Upper lobe of left lung (tissue), 6 donors: ENCODE measurements at regions not wholly inside any gene's neighbourhood (a gene's known extent, or its start where the extent isn't known, plus 50 kb on each side); places are given as distances from the start of the nearest gene placed in this dataset.

ENCODE experiments used
- ATAC-seq, 2 donors: fragments of 200-7000 bp; cut with Tn5 transposase; one replicate each; pipeline ENCODE4 v1.9.1; 2022; ENCODE audit warnings: mild to moderate bottlenecking in 2 of 2, moderate library complexity in 2 of 2; ENCODE audit not compliant: low FRiP score in 2 of 2
- DNase-seq, 2 donors: peaks; one replicate each; pipeline ENCODE4 v3.0.0-alpha.2; 2019 to 2020
- H3K27ac ChIP-seq, 4 donors: fragments of 200-600 bp; sonication (generic); one replicate each; pipeline ENCODE4 v1.5.1; 2016 to 2019
- H3K27me3 ChIP-seq, 4 donors: fragments of 200-600 bp; sonication (generic); one replicate each; pipeline ENCODE4 v1.5.1; 2017 to 2019
- H3K36me3 ChIP-seq, 4 donors: fragments of 200-600 bp; sonication (generic); one replicate each; pipeline ENCODE4 v1.5.1; 2016 to 2019
- H3K4me1 ChIP-seq, 4 donors: fragments of 200-600 bp; sonication (generic); one replicate each; pipeline ENCODE4 v1.5.1; 2018 to 2019
- H3K4me3 ChIP-seq, 4 donors: fragments of 200-600 bp; sonication (generic); one replicate each; pipeline ENCODE4 v1.5.1; 2017 to 2019; ENCODE audit warnings: mild to moderate bottlenecking in 2 of 4, moderate library complexity in 1 of 4
- H3K9me3 ChIP-seq, 4 donors: fragments of 200-600 bp; sonication (generic); one replicate each; pipeline ENCODE4 v1.5.1; 2018 to 2019
- EP300 ChIP-seq, 4 donors: sonication (generic); formaldehyde crosslinking; IDR thresholded peaks; one replicate each; pipeline ENCODE4 v1.5.1; 2017; ENCODE audit warnings: antibody characterized with exemption in 4 of 4, control low read depth in 2 of 4
- POLR2A ChIP-seq, 4 donors: fragments of 450-650 bp; IDR thresholded peaks; one replicate each; pipeline ENCODE4 v1.5.1; 2016 to 2017; ENCODE audit warnings: antibody characterized with exemption in 4 of 4, mild to moderate bottlenecking in 2 of 4
- POLR2AphosphoS5 ChIP-seq, 2 donors: sonication (generic); formaldehyde crosslinking; IDR thresholded peaks; one replicate each; pipeline ENCODE4 v1.5.1; 2017; ENCODE audit warnings: antibody characterized with exemption in 2 of 2
- WGBS, 2 donors: methylation state at CpG; one replicate each; pipeline ENCODE4 v1.1.5; 2017 to 2018; 5-methylcytosine and 5-hydroxymethylcytosine counted together
- TF ChIP-seq, protein P1 (sequence below), 6 experiments: fragments of 450-650 bp in 4 of 6; fragments of 200-600 bp in 2 of 6; sonication (generic) in 2 of 6; IDR thresholded peaks; one replicate each; pipeline ENCODE4 v1.5.1; 2016 to 2019; ENCODE audit warnings: antibody characterized with exemption in 6 of 6
- donor health status: DM: no; HTN: no; CAD: no; lungs with moderate emphysema.
- donor health status: DM: no; HTN: yes; CAD: no; lungs with severe emphysema.

DNA sequence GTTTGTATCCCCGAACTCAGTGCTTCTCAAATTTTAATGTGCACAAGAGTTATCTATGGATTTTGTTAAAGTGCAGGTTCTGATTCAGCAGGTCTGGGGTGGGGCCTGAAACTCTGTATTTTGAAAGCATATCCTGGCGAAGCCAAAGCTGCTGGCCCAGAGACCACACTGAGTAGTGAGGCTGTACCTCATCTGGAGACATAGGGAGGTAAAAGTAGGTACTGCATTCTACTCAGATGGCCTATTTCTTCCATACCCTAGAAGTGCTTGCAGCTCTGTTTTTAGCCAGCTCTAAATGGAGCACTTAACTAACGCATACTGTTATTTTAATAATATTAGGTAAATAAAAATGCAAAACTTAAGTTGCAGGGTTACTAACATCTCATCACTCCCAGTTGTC, 206.2 kb upstream of the PRNP start:
- Histone ChIP-seq H3K36me3 (no peaks in the 10 kb centered on the region), H3K9me3 (no peaks in the 10 kb centered on the region), H3K27ac (no peak overlapping the region), H3K4me3 (no peak overlapping the region), H3K4me1 (no peaks in the 10 kb centered on the region), H3K27me3 (no peaks in the 10 kb centered on the region)
- WGBS, 2 donors = 82 to 86% methylated on average over 3 of the region's 3 CpGs
- ATAC-seq (no peak), DNase-seq (no peak)
- TF ChIP-seq, protein P1, sequence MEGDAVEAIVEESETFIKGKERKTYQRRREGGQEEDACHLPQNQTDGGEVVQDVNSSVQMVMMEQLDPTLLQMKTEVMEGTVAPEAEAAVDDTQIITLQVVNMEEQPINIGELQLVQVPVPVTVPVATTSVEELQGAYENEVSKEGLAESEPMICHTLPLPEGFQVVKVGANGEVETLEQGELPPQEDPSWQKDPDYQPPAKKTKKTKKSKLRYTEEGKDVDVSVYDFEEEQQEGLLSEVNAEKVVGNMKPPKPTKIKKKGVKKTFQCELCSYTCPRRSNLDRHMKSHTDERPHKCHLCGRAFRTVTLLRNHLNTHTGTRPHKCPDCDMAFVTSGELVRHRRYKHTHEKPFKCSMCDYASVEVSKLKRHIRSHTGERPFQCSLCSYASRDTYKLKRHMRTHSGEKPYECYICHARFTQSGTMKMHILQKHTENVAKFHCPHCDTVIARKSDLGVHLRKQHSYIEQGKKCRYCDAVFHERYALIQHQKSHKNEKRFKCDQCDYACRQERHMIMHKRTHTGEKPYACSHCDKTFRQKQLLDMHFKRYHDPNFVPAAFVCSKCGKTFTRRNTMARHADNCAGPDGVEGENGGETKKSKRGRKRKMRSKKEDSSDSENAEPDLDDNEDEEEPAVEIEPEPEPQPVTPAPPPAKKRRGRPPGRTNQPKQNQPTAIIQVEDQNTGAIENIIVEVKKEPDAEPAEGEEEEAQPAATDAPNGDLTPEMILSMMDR (IDR thresholded peaks at IDR 0.05) = no peak
- TF ChIP-seq POLR2AphosphoS5 (IDR thresholded peaks at IDR 0.05) = no peak

DNA sequence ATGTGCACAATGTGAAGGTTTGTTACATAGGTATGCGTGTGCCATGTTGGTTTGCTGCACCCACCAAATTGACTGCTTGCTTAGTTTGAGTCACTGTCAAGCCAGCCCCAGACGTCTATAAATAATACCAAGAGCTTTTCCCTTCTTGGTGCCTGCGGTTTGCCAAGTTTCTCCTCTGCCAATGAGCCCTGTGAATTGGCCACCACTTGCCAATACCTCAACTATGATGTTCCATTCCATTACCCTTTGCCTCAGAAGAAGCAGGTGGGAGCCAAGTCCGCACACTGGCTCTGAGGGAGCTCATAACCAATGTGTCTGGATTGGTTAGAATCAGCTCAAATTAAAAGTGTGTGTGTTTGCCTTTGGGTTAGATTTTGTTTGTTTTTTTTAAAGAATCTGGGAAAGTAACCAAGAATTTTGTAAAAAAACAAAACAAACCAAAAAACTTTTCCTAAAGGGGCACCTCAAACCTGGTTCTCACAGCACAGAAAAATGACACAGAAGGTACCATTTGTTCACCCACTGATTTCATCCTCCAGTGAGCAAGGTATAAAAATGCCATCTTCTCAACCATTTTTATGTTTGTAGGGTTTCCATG, 209.3 kb upstream of the PRNP start:
- Histone ChIP-seq H3K36me3 (no peaks in the 10 kb centered on the region), H3K4me1 (no peaks in the 10 kb centered on the region), H3K27me3 (no peaks in the 10 kb centered on the region), H3K9me3 (no peaks in the 10 kb centered on the region), H3K4me3 (no peak overlapping the region), H3K27ac (no peak overlapping the region)
- 72 to 77% methylated on average over 4 of the region's 4 CpGs for WGBS, 2 donors
- DNase-seq = no peak
- ATAC-seq = no peak
- TF ChIP-seq, protein P1 (IDR thresholded peaks at IDR 0.05) = no peak
- TF ChIP-seq POLR2AphosphoS5 (IDR thresholded peaks at IDR 0.05) (no peak), EP300 (IDR thresholded peaks at IDR 0.05) (no peak), POLR2A (IDR thresholded peaks at IDR 0.05) (no peak)

DNA sequence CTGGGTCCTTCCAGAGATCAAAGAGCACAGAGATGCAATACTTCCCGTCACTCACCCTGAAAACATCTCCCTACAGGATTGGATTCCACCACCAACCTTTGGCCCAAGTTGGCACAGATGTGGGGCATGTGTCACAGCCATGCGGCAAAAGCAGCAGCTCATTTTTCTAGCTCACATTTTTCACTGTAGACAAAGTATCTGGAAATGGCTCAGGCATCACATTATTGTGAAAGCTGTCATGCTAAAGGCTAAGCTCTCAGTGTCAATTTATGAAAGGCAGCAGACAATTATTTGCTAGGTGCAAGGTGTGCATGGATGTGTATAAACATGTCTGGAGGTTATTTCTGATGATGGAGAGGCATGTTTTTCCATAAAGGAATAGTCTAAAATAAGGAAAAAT, 213.3 kb upstream of the PRNP start:
- no peaks in the 10 kb centered on the region for H3K4me1 ChIP-seq
- no peaks in the 10 kb centered on the region for H3K27me3 ChIP-seq
- WGBS, 2 donors = 73 to 87% methylated on average over 2 of the region's 2 CpGs
- no peak overlapping the region for H3K4me3 ChIP-seq
- TF ChIP-seq, protein P1 (IDR thresholded peaks at IDR 0.05) = no peak
- TF ChIP-seq POLR2AphosphoS5 (IDR thresholded peaks at IDR 0.05) (no peak), POLR2A (IDR thresholded peaks at IDR 0.05) (no peak)
- DNase-seq (no peak), ATAC-seq (no peak)
- no peaks in the 10 kb centered on the region for H3K9me3 ChIP-seq
- H3K36me3 ChIP-seq = no peaks in the 10 kb centered on the region
- no peak overlapping the region for H3K27ac ChIP-seq

DNA sequence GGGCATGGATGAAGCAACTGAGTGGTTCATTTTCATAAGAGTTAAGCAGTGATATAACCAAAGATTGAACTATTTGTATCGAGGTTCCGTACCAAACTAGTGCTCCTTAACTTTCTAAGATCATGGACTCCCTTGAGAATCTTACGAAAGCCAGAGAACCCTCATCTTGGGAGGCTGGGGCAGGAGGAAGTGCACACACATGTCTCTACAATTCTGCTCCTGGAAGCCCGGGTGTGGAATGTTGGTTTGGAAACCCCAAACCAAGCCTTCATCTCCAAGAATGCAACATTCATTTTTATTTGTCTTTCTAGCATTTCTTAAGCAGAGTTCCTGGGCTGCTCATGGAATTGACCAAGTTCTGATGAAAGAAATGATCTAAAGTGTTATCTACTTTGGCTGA, 215.0 kb upstream of the PRNP start:
- no peak for DNase-seq

DNA sequence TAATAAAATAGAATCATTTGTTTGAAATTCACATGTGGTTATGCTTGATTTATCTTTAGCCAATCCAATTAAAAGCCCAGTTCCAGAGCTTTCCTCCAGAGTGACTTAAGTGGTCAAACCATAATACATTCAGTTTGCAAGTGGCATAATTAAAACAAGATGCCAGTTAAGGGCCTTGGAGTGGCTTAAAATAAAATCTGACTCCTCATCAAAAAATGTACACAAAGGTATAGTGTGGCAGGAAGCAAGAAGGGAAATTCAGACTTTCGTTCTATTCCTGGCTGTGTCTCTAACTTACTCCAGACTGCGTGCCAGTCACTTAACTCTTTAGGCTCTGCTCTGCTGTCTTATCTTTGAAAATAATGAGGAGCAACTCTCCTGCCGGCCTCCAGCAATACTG, 215.9 kb upstream of the PRNP start:
- TF ChIP-seq, protein P1 (IDR thresholded peaks at IDR 0.05) = no peak
- TF ChIP-seq POLR2A (IDR thresholded peaks at IDR 0.05) = no peak
- TF ChIP-seq EP300 (IDR thresholded peaks at IDR 0.05) = no peak
- TF ChIP-seq POLR2AphosphoS5 (IDR thresholded peaks at IDR 0.05) = no peak
- 17 to 29% methylated on average over 3 of the region's 3 CpGs for WGBS, 2 donors
- H3K4me3 ChIP-seq = no peak overlapping the region
- H3K36me3 ChIP-seq = no peaks in the 10 kb centered on the region
- no peak for ATAC-seq
- H3K27me3 ChIP-seq = no peaks in the 10 kb centered on the region
- H3K27ac ChIP-seq = no peak overlapping the region
- no peaks in the 10 kb centered on the region for H3K4me1 ChIP-seq
- H3K9me3 ChIP-seq = no peaks in the 10 kb centered on the region
- no peak for DNase-seq

More for the DNA sequence above, 215.0 kb upstream of the PRNP start:
- no peak for TF ChIP-seq POLR2AphosphoS5 (IDR thresholded peaks at IDR 0.05)
- no peak for TF ChIP-seq EP300 (IDR thresholded peaks at IDR 0.05)
- TF ChIP-seq POLR2A (IDR thresholded peaks at IDR 0.05) = no peak
- TF ChIP-seq, protein P1 (IDR thresholded peaks at IDR 0.05) = no peak
- no peak overlapping the region for H3K27ac ChIP-seq
- ATAC-seq = no peak
- H3K9me3 ChIP-seq = no peaks in the 10 kb centered on the region
- H3K27me3 ChIP-seq = no peaks in the 10 kb centered on the region
- H3K4me1 ChIP-seq = no peaks in the 10 kb centered on the region
- 86 to 88% methylated on average over 4 of the region's 4 CpGs for WGBS, 2 donors
- no peak overlapping the region for H3K4me3 ChIP-seq
- no peaks in the 10 kb centered on the region for H3K36me3 ChIP-seq
